ENCODE measurements at regions not wholly inside any gene's neighbourhood (a gene's known extent, or its start where the extent isn't known, plus 50 kb on each side); places are given as distances from the start of the nearest gene placed in this dataset.

DNA sequence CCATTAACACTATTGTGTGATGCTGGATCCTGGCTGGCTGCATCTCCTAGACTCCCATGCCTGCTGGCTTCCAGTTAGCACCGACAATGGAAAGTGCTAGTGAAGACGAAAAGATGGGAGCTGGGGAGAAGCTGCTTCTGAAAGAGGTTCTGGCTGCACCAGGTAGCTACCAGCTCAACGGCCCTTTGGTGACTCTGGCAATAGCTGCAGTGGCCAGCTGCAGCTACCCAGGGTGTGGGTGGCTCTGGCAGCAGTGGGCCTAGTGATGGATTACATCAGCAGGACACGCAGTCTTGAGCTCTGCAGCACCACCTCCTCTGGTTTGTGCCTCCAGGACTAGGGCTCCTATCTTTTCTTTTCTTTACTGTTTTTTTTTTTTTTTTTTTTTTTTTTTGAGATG is 662.6 kb downstream of the MATN1 start:
- TF ChIP-seq GATA2 (IDR thresholded peaks at IDR 0.05; ENCODE audit: low read depth, low read length) (no peak), GATA3 (IDR thresholded peaks at IDR 0.05; ENCODE audit: low read depth, low read length) (no peak)

Measured in SH-SY5Y (cell line).